ENCODE measurements at regions not wholly inside any gene's neighbourhood (a gene's known extent, or its start where the extent isn't known, plus 50 kb on each side); places are given as distances from the start of the nearest gene placed in this dataset.

- TF ChIP-seq, protein P1, sequence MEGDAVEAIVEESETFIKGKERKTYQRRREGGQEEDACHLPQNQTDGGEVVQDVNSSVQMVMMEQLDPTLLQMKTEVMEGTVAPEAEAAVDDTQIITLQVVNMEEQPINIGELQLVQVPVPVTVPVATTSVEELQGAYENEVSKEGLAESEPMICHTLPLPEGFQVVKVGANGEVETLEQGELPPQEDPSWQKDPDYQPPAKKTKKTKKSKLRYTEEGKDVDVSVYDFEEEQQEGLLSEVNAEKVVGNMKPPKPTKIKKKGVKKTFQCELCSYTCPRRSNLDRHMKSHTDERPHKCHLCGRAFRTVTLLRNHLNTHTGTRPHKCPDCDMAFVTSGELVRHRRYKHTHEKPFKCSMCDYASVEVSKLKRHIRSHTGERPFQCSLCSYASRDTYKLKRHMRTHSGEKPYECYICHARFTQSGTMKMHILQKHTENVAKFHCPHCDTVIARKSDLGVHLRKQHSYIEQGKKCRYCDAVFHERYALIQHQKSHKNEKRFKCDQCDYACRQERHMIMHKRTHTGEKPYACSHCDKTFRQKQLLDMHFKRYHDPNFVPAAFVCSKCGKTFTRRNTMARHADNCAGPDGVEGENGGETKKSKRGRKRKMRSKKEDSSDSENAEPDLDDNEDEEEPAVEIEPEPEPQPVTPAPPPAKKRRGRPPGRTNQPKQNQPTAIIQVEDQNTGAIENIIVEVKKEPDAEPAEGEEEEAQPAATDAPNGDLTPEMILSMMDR (optimal IDR thresholded peaks at IDR 0.05 in 1 of 3, IDR thresholded peaks at IDR 0.05 in 1 of 3, conservative IDR thresholded peaks at IDR 0.05 in 1 of 3; ENCODE audit: extremely low read depth in 1 of 3, insufficient read depth in 2 of 3, low read length in 3 of 3), result no peak
- TF ChIP-seq EZH2 (IDR thresholded peaks at IDR 0.05; ENCODE audit: low read length), result no peak
Measured at GRCh38 chr16:47903470-47903869, 252.3 kb downstream of the ABCC12 start.
